ENCODE measurements at regions not wholly inside any gene's neighbourhood (a gene's known extent, or its start where the extent isn't known, plus 50 kb on each side); places are given as distances from the start of the nearest gene placed in this dataset.

DNA sequence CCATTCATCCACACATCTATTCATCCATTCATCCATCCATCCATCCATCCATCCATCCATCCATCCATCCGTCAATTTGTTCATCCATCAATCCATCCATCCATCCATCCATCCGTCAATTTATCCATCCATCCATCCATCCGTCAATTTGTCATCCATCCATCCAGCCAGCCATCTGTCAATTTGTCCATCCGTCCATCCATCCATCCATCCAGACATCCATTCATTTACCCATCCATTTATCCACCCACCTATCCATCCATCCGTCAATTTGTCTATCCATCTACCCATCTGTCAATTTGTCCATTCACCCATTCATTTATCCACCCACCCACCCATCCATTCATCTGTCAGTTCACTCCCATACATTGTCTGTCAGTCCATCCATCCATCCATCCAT, 209.5 kb upstream of the ZNF536 start:
- TF ChIP-seq, protein P1, sequence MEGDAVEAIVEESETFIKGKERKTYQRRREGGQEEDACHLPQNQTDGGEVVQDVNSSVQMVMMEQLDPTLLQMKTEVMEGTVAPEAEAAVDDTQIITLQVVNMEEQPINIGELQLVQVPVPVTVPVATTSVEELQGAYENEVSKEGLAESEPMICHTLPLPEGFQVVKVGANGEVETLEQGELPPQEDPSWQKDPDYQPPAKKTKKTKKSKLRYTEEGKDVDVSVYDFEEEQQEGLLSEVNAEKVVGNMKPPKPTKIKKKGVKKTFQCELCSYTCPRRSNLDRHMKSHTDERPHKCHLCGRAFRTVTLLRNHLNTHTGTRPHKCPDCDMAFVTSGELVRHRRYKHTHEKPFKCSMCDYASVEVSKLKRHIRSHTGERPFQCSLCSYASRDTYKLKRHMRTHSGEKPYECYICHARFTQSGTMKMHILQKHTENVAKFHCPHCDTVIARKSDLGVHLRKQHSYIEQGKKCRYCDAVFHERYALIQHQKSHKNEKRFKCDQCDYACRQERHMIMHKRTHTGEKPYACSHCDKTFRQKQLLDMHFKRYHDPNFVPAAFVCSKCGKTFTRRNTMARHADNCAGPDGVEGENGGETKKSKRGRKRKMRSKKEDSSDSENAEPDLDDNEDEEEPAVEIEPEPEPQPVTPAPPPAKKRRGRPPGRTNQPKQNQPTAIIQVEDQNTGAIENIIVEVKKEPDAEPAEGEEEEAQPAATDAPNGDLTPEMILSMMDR (tag by site-specific recombination; IDR thresholded peaks at IDR 0.05): no peak
- TF ChIP-seq ZBTB1 (tag by site-specific recombination; IDR thresholded peaks at IDR 0.05) (no peak), ZBTB7A (tag by site-specific recombination; IDR thresholded peaks at IDR 0.05; ENCODE audit: low read depth) (no peak), ZNF324 (tag by site-specific recombination; IDR thresholded peaks at IDR 0.05) (no peak), ZNF155 (tag by site-specific recombination; IDR thresholded peaks at IDR 0.05) (no peak), TCF7L2 (IDR thresholded peaks at IDR 0.05; ENCODE audit: borderline replicate concordance, low read depth, low read length) (no peak), ZNF610 (tag by site-specific recombination; IDR thresholded peaks at IDR 0.05; ENCODE audit: borderline replicate concordance) (no peak), ZBTB21 (tag by site-specific recombination; IDR thresholded peaks at IDR 0.05) (no peak), OSR2 (tag by site-specific recombination; IDR thresholded peaks at IDR 0.05) (no peak)
- TF ChIP-seq, protein P2, sequence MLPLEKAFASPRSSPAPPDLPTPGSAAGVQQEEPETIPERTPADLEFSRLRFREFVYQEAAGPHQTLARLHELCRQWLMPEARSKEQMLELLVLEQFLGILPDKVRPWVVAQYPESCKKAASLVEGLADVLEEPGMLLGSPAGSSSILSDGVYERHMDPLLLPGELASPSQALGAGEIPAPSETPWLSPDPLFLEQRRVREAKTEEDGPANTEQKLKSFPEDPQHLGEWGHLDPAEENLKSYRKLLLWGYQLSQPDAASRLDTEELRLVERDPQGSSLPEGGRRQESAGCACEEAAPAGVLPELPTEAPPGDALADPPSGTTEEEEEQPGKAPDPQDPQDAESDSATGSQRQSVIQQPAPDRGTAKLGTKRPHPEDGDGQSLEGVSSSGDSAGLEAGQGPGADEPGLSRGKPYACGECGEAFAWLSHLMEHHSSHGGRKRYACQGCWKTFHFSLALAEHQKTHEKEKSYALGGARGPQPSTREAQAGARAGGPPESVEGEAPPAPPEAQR (tag by site-specific recombination; IDR thresholded peaks at IDR 0.05): 0 out of 2 replicates have a peak, but pooled peaks have one; percentile 35
- TF ChIP-seq, protein P3, sequence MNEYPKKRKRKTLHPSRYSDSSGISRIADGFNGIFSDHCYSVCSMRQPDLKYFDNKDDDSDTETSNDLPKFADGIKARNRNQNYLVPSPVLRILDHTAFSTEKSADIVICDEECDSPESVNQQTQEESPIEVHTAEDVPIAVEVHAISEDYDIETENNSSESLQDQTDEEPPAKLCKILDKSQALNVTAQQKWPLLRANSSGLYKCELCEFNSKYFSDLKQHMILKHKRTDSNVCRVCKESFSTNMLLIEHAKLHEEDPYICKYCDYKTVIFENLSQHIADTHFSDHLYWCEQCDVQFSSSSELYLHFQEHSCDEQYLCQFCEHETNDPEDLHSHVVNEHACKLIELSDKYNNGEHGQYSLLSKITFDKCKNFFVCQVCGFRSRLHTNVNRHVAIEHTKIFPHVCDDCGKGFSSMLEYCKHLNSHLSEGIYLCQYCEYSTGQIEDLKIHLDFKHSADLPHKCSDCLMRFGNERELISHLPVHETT (tag by site-specific recombination; IDR thresholded peaks at IDR 0.05): no peak
- TF ChIP-seq, protein P4, sequence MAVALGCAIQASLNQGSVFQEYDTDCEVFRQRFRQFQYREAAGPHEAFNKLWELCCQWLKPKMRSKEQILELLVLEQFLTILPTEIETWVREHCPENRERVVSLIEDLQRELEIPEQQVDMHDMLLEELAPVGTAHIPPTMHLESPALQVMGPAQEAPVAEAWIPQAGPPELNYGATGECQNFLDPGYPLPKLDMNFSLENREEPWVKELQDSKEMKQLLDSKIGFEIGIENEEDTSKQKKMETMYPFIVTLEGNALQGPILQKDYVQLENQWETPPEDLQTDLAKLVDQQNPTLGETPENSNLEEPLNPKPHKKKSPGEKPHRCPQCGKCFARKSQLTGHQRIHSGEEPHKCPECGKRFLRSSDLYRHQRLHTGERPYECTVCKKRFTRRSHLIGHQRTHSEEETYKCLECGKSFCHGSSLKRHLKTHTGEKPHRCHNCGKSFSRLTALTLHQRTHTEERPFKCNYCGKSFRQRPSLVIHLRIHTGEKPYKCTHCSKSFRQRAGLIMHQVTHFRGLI (tag by site-specific recombination; IDR thresholded peaks at IDR 0.05): no peak
- TF ChIP-seq, protein P5, sequence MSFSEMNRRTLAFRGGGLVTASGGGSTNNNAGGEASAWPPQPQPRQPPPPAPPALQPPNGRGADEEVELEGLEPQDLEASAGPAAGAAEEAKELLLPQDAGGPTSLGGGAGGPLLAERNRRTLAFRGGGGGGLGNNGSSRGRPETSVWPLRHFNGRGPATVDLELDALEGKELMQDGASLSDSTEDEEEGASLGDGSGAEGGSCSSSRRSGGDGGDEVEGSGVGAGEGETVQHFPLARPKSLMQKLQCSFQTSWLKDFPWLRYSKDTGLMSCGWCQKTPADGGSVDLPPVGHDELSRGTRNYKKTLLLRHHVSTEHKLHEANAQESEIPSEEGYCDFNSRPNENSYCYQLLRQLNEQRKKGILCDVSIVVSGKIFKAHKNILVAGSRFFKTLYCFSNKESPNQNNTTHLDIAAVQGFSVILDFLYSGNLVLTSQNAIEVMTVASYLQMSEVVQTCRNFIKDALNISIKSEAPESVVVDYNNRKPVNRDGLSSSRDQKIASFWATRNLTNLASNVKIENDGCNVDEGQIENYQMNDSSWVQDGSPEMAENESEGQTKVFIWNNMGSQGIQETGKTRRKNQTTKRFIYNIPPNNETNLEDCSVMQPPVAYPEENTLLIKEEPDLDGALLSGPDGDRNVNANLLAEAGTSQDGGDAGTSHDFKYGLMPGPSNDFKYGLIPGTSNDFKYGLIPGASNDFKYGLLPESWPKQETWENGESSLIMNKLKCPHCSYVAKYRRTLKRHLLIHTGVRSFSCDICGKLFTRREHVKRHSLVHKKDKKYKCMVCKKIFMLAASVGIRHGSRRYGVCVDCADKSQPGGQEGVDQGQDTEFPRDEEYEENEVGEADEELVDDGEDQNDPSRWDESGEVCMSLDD (tag by site-specific recombination; IDR thresholded peaks at IDR 0.05): no peak
